Daoy (cell line): ENCODE measurements at regions not wholly inside any gene's neighbourhood (a gene's known extent, or its start where the extent isn't known, plus 50 kb on each side); places are given as distances from the start of the nearest gene placed in this dataset.
A peak's percentile ranks its signal among the peaks of the same experiment; 100 is the strongest.
"Not testable (repeated sequence)": the region's sequence is repeated elsewhere in the genome, so short reads cannot be mapped to it uniquely, and the experiment has no call there.

ENCODE experiments used
- DNase-seq: peaks from one replicate; pipeline ENCODE4 v3.0.0-alpha.2; 2015; ENCODE audit warnings: low read depth

DNA sequence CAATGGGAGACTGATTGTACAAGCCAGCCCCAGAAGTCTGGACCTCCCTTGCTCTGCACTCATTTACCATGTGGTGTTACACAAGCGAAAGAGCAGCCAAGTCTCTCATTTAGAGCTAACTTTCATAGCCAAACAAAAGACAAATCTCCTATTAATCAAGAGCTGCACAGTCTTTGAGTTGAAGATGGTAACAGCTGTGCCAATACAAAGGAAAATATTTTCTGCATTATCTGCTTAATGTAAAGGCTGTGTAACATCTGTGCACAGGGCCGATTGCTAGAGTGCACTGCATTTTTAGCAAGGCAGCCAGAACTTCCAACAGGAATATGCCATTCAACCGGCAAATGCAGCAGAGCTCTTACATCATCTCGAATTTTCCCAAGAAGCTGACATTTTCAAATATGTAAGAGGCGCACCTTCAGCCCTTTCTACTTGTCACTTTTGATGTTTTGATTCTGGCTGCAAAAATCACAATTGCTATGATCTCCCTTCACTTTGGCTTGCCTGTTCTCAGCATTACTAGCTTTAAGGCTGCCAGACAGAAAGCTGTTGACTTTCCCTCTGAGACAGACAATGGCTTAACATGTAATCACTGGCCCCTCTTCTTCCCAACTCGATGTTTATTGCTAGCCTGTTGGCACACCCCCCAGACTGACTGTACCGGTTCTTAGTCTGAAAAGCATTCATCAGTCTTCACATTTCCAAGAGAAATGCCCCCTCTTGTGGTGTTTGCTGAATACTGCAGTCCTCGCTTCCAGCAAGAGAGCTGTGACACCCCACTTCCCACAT, 96.9 kb upstream of the TANK start:
- DNase-seq = peak; percentile 67

DNA sequence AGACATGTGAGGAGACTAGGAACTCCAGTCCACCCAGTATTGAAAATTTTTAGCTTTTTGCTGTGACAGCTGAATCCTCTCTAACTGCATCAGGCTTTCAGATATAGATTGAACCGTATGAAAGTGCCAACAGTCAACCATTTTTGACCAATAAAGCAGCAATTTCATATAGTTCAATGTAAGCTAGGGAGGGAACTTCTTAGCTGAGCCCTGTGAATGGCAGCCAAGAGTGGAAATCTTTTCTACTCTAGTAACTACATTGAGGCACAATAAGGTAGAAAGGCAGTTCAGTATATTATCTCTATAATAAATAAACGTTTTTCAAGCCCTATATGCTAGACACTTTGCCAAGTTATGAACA, 96.3 kb upstream of the TANK start:
- DNase-seq = no peak

DNA sequence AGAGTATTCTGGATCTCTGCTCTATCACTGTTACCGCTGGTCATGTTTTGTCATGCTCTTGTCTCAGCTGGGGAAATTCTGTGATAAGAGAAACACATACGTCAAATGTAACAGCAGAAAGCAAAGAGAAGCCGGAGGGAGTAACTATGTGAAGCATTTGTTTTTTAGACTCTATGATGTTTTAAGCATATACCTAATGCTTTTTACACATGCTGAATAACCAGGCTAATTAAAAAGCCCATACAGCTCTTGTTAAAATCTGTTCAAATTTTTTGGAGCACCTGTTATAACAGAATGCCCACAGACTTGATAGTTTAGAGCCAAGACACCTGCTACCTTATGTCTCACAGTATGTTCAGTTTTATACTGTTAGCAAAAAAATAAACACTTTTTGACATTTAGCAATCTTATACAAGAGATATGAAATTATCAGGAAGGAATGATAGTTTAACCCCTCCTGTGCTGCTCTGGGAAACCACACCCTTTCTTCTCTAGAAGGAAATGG, 92.3 kb upstream of the TANK start:
- no peak for DNase-seq

DNA sequence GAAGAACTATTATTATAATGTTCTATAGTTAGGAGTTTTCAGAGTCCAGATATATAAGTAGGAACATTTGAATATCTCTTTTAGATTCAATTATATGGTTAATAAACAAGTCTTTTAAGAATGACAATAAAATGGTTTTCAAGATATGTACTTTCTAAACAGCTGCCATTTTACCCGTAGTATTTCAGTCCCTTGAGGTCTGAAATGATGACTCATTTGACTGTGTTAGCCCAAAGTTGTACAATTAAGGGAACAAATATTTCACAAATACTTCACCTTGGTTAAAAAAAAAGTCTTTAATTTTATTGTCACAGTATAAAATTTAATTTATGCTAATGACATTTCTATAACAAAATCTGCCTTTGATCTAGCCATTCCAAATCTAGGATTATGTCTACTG, 91.6 kb upstream of the TANK start:
- DNase-seq = peak; percentile 5

DNA sequence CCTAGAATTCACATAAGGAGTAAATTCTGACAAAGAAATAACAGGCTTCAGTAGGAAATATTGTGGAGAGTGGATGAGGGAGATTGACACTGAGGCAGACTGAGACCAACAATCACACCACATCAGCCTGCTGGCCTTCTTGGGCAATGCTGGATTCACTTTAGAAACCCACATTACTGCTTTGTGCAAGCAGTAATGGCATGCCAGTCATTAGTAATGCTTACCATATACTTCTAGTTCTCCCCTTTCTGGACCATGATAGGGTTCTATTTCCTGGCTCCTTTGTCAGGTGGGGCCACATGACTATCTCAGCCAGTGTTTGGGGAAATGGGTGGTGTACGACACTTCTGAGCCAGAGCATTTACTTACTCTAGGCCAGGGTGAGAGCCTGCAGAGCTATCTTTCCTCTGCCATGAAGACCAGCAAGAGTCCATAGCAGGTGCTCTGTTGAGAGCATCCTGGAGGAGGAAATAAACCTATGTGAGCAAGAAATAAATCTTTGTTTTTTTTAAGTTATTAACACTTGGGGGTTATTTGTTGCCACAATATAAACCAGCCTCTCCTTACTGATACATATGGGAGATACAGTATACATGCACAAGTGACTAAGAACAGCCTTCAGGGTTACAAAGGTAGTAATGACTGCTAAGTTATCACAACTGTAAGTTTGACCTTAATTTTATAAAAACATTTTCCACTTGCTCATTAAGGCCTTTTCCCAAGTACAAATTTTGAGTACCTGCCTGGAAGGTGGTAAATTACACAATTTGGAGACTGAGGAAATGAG, 89.3 kb upstream of the TANK start:
- DNase-seq = no peak

DNA sequence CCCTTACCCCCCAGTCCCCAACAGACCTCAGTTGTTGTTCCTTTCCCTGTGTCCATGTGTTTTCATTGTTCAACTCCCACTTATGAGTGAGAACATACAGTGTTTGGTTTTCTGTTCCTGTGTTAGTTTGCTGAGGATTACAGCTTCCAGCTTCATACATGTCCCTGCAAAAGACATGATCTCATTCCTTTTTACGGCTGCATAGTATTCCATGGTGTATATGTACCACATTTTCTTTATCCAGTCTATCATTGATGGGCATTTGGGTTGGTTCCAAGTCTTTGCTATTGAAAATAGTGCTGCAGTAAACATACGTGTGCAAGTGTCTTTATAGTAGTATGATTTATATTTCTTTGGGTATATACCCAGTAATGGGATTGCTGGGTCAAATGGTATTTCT, 87.8 kb upstream of the TANK start:
- DNase-seq = not testable (repeated sequence)

GRCh38 chr2:161075701-161076100, 84.5 kb upstream of the TANK start:
- DNase-seq = no peak

DNA sequence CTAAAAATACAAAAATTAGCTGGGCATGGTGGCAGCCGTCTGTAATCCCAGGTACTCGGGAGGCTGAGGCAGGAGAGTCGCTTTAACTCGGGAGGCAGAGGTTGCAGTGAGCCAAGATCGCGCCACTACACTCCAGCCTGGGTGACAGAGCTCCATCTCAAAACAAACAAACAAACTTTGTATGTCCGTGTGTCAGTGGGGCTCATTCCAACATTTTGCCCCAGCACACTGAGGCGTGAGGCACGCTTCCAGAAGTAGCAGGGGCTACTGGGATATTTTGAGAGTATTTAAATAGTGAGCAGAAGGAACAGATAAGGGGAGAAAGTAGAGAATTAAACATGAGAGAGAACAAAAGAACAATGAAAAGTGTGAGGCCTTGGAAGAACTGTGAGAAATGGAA, 83.3 kb upstream of the TANK start:
- no peak for DNase-seq

GRCh38 chr2:161077367-161078210, 82.6 kb upstream of the TANK start:
- DNase-seq = peak; percentile 22

DNA sequence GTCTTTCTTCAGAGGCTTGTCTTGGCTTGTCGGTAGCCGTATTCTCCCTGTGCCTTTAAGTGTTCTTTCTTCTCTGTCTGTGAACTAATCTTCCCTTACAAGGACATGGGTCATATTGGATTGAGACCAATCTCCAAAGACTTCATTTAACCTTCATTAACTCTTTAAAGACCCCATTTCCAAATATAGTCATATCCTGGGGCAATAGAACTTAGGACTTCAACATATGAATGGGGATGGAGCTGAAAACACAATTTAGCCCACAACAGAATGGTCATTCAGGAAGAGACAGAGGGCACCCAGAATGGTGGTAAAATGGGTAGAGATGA, 82.1 kb upstream of the TANK start:
- DNase-seq = no peak

- DNase-seq = peak; percentile 12
These were observed 75.1 kb upstream of the TANK start for GRCh38 chr2:161085149-161085548.

DNA sequence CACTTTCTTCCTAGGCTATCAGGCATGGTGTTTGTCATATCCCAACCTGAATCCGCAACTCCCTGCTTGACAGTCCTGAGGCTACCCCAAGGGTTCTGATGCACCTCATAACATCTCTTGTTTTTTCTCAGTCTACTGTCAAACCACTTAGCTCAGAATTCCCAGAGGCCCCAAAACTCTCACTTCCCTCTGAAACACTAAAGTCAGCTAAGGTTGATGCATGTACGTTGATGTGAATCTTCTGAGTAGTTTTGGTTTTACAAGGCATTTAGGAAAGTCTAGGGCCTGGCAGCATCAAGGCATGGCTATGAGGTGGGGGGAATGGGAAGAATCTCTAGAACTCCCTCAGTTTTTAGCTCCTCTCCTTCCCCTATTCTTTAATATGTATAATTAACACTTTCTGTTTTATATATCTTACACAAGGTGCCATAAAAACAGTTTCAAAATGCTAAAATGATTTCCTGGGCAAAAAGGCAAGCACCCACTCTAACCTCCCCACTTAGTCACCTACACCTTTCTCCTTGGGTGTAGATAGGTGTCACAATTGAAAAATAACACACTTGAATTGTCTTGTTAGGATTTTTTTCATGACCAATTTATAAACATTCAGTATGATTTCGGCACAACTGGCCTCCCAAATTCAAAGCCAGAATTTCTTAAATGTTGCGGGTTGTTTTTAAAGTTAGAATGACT, 71.4 kb upstream of the TANK start:
- no peak for DNase-seq

DNA sequence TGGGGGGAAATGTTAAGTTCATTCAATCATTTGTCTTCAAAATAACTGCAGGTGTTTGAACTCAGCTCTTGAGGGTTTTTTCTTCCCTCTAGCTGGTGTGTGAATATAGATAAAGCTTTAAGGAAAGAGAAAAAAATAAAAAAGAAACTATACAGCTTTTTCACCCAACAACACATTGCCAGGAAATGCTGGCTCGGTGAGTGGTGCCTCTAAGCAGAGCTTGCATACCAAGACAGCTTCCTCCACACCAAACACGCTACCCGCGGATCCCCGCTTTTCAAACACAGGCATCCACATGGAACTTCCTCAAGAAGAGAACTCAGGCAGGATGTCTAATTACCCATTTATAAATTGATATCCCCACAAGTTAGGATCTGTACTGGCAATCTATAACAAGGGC, 69.8 kb upstream of the TANK start:
- no peak for DNase-seq

DNA sequence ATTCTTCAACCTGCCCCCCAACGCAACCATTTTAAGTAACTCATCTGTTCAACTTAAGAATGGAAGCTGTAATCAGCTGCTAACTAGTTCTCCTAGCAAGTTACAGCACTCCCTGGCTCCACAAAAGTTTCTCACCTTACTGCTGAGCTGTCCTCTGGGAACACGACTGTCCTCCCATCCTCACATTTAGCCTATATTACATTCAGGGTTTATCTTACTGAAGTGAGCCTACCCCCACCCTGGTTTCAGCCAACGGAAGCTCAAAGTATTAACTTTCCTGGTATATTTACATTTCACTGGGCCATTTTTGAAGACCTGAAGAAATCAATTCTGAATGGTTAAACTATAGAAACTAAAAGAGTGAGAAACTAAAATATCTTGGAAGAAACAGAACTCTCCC, 64.9 kb upstream of the TANK start:
- DNase-seq = no peak

- DNase-seq = no peak
These were observed 63.9 kb upstream of the TANK start for GRCh38 chr2:161096336-161096735.

- no peak for DNase-seq
These were observed 63.1 kb upstream of the TANK start for GRCh38 chr2:161097157-161097556.

- no peak for DNase-seq
These were observed 59.9 kb upstream of the TANK start for GRCh38 chr2:161100211-161100895.

DNA sequence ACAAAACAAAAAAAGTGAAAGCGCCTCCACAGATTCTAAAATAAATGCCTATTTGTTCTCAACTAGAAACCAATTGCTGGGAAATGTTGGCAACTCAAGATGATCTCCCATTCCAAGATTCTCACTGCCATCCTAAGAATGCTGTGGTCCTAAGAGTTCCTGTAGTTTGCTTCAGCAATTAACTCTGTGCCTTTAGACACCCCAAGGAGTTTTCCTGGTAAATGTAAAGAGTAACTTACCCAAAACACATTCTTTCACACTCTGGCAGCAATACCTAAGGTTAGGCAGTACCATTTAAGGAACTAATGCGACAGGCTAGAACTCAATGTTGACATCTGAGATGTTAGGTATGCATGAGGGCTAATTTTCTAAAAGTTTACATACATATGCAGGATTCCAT, 58.8 kb upstream of the TANK start:
- DNase-seq = no peak

DNA sequence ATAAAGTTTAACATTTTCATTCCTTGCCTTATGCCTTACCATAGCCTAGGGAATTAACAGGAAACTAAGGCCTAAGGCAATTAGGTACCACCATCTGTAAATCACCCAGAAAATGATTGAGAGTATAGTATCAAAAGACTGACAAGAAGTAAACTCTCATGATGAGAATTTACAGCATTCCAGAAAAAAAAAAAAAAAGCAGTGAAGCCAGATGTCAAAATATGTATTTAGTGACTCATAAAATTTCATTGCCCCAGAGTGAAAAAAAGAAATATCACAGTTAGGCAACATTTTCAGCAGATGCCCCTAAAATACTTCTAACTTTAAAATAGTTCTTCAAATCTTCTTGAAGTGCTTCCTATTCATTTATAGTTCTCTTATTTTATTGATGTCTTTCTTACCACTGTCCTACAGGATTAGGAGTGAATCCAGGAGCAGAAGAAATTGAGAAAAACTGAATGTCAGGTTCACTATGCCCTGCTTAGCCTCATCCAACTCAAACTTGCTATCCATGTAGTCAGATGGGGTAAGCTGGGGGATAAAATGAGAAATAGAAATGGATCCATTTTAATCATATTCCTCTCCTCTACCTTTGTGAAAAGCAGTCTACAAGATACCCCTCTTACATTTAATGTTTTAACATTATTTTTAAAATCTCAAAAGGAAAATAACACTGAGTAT, 57.3 kb upstream of the TANK start:
- no peak for DNase-seq

- DNase-seq = no peak
These were observed 56.8 kb upstream of the TANK start for GRCh38 chr2:161103451-161103831.
